A549 (cell line): ENCODE measurements at regions not wholly inside any gene's neighbourhood (a gene's known extent, or its start where the extent isn't known, plus 50 kb on each side); places are given as distances from the start of the nearest gene placed in this dataset.
A peak's percentile ranks its signal among the peaks of the same experiment; 100 is the strongest.

ENCODE experiments used
- ATAC-seq, 2 experiments: fragments of 200-7000 bp in 1 of 2; fragments of >200 bp in 1 of 2; cut with Nextera tagmentation in 1 of 2; cut with Tn5 transposase in 1 of 2; 3 replicates each; pipeline versions ENCODE4 v1.8.0 to v1.9.1; 2018 to 2020; ENCODE audit warnings: mild to moderate bottlenecking in 1 of 2, moderate library complexity in 1 of 2
- CTCF ChIA-PET: fragments of 300-600 bp; sonication (Branson Sonifier 250); formaldehyde crosslinking; extraction: SDS; loops from one replicate; lab custom pipeline; 2021; ENCODE audit warnings: antibody characterized with exemption, inconsistent platforms; lab: Yijun Ruan, JAX
- POLR2A ChIA-PET: fragments of 350-600 bp; formaldehyde crosslinking; extraction: SDS; loops from one replicate; lab custom pipeline; 2021; ENCODE audit warnings: antibody characterized with exemption, inconsistent platforms; lab: Yijun Ruan, JAX
- DNase-seq, 2 experiments: peaks; one replicate each; pipeline versions ENCODE4 v3.0.0 to v3.0.0-alpha.2; 2011 to 2016; ENCODE audit warnings: low read depth in 1 of 2, low spot score in 1 of 2
- FAIRE-seq: peaks from 2 replicates; lab custom pipeline; 2011; peaks lifted over from hg19 to GRCh38; lab: Jason Lieb, UNC
- H3K27ac ChIP-seq, 2 experiments: fragments of >200 bp; sonication (Bioruptor Twin); formaldehyde crosslinking; 3 replicates each; pipeline ENCODE4 v1.5.1; 2016 to 2017
- H3K4me1 ChIP-seq: fragments of >200 bp; sonication (Bioruptor Twin); formaldehyde crosslinking; 3 replicates; pipeline ENCODE4 v1.6.1; 2016
- H3K4me2 ChIP-seq: fragments of >200 bp; sonication (Bioruptor Twin); formaldehyde crosslinking; 3 replicates; pipeline ENCODE4 v1.6.1; 2016
- H3K4me3 ChIP-seq: fragments of >200 bp; sonication (Bioruptor Twin); formaldehyde crosslinking; 3 replicates; pipeline ENCODE4 v1.5.1; 2016
- H3K9me3 ChIP-seq: fragments of >200 bp; sonication (Bioruptor Twin); formaldehyde crosslinking; 3 replicates; pipeline ENCODE4 v1.6.1; 2016
- CBX2 ChIP-seq: fragments of 200-600 bp; sonication (generic); IDR thresholded peaks from 2 replicates; pipeline ENCODE4 v1.6.1; 2016; ENCODE audit warnings: low read depth, mild to moderate bottlenecking, borderline replicate concordance
- CBX8 ChIP-seq: fragments of 200-600 bp; sonication (generic); IDR thresholded peaks from 2 replicates; pipeline ENCODE4 v1.6.1; 2016
- EHMT2 ChIP-seq: fragments of 200-600 bp; sonication (generic); IDR thresholded peaks from 2 replicates; pipeline ENCODE4 v1.6.1; 2016; ENCODE audit warnings: antibody characterized with exemption, low read depth, mild to moderate bottlenecking, moderate library complexity
- GATA3 ChIP-seq: IDR thresholded peaks from 2 replicates; pipeline ENCODE4 v1.6.1; 2012; ENCODE audit warnings: borderline replicate concordance
- HEYL ChIP-seq: fragments of 250-450 bp; sonication (Bioruptor Pico); IDR thresholded peaks from 2 replicates; pipeline ENCODE4 v1.8.0; 2021; ENCODE audit warnings: mild to moderate bottlenecking, moderate library complexity
- HOXB13 ChIP-seq: fragments of 250-450 bp; sonication (Bioruptor Pico); IDR thresholded peaks from 2 replicates; pipeline ENCODE4 v1.5.0; 2020; ENCODE audit warnings: low read depth, mild to moderate bottlenecking, moderate library complexity
- JUNB ChIP-seq: fragments of >200 bp; sonication (Bioruptor Twin); formaldehyde crosslinking; IDR thresholded peaks from 2 replicates; pipeline ENCODE4 v1.6.1; 2016
- KDM1A ChIP-seq: fragments of 200-600 bp; sonication (generic); IDR thresholded peaks from 2 replicates; pipeline ENCODE4 v1.6.1; 2016; ENCODE audit warnings: low read depth, mild to moderate bottlenecking
- KDM5A ChIP-seq: fragments of 200-600 bp; sonication (generic); IDR thresholded peaks from 2 replicates; pipeline ENCODE4 v1.6.1; 2016; ENCODE audit warnings: antibody characterized with exemption, mild to moderate bottlenecking
- MAFK ChIP-seq: fragments of 450-650 bp; IDR thresholded peaks from 2 replicates; pipeline ENCODE4 v1.6.1; 2014; ENCODE audit not compliant: partially characterized antibody
- MAX ChIP-seq: IDR thresholded peaks from 2 replicates; pipeline ENCODE4 v1.6.1; 2012
- NFE2L2 ChIP-seq: fragments of 150-350 bp; conservative IDR thresholded peaks from 2 replicates; pipeline ENCODE4 v1.6.1; 2014; ENCODE audit warnings: low read length
- RCOR1 ChIP-seq: fragments of 150-350 bp; IDR thresholded peaks from 2 replicates; pipeline ENCODE4 v1.6.1; 2014; ENCODE audit warnings: antibody characterized with exemption, low read length, low read depth
- RNF2 ChIP-seq: fragments of 200-600 bp; sonication (generic); IDR thresholded peaks from 2 replicates; pipeline ENCODE4 v1.6.1; 2016; ENCODE audit warnings: low read depth, mild to moderate bottlenecking, antibody characterized with exemption, moderate library complexity, borderline replicate concordance
- USF2 ChIP-seq: fragments of 450-650 bp; IDR thresholded peaks from 2 replicates; pipeline ENCODE4 v1.6.1; 2014; ENCODE audit warnings: antibody characterized with exemption
- ZSCAN20 ChIP-seq: fragments of 250-450 bp; sonication (Bioruptor Pico); IDR thresholded peaks from 2 replicates; pipeline ENCODE4 v1.8.0; 2022; ENCODE audit warnings: mild to moderate bottlenecking, moderate library complexity
- WGBS: methylation state at CpG from one replicate; pipeline ENCODE4 v1.1.6; 2017; ENCODE audit errors: missing lambda C conversion rate; 5-methylcytosine and 5-hydroxymethylcytosine counted together
- TF ChIP-seq, protein P1 (sequence below): fragments of >200 bp; sonication (Bioruptor Twin); formaldehyde crosslinking; IDR thresholded peaks from 3 replicates; pipeline ENCODE4 v1.5.1; 2016

DNA sequence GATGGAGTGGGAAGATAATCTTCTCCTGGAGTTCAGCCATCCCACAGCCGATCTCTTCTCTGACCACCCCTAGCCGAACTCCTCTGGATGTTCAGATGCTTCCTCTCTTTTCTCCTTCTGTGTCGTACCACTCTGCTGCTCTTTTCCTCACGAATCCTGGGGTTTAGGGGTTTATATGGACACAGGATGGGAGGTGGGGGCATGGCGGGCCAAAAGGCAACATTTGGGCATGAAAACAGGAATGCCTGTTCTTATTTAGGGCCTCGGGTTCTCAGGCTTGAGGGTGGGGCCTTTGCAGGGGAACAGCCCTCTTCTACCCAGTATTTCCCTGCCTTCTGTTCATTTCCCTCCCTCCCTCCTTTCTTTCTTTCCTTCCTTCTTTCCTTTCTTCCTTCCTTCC, 112.7 kb downstream of the SLC35B3 start:
- H3K4me2 ChIP-seq: no peak overlapping the region
- H3K27ac ChIP-seq: no peak overlapping the region
- DNase-seq: no peak
- ChIA-PET POLR2A (no interaction called here), CTCF (interaction anchor here (0.6 kb wide), 1 partner anchor 23 kb away, joined by 3 read pairs; no protein-coding TSS in a partner anchor)
- 20% methylated on average over 6 of the region's 6 CpGs for WGBS
- H3K4me3 ChIP-seq: no peak overlapping the region
- no peaks in the 10 kb centered on the region for H3K9me3 ChIP-seq
- FAIRE-seq: no peak
- no peaks in the 10 kb centered on the region for H3K4me1 ChIP-seq
- ATAC-seq: no peak
- TF ChIP-seq NFE2L2 (no peak), KDM1A (no peak)

- DNase-seq (no peak), ATAC-seq (no peak), FAIRE-seq (no peak)
- Histone ChIP-seq H3K27ac (no peak overlapping the region), H3K4me1 (no peaks in the 10 kb centered on the region), H3K4me3 (no peak overlapping the region), H3K9me3 (no peaks in the 10 kb centered on the region), H3K4me2 (no peak overlapping the region)
- CTCF ChIA-PET: no interaction called here
- TF ChIP-seq CBX2 (no peak), MAX (no peak), HEYL (no peak), NFE2L2 (no peak), GATA3 (no peak)
- TF ChIP-seq, protein P1, sequence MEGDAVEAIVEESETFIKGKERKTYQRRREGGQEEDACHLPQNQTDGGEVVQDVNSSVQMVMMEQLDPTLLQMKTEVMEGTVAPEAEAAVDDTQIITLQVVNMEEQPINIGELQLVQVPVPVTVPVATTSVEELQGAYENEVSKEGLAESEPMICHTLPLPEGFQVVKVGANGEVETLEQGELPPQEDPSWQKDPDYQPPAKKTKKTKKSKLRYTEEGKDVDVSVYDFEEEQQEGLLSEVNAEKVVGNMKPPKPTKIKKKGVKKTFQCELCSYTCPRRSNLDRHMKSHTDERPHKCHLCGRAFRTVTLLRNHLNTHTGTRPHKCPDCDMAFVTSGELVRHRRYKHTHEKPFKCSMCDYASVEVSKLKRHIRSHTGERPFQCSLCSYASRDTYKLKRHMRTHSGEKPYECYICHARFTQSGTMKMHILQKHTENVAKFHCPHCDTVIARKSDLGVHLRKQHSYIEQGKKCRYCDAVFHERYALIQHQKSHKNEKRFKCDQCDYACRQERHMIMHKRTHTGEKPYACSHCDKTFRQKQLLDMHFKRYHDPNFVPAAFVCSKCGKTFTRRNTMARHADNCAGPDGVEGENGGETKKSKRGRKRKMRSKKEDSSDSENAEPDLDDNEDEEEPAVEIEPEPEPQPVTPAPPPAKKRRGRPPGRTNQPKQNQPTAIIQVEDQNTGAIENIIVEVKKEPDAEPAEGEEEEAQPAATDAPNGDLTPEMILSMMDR: no peak
- POLR2A ChIA-PET: no interaction called here
- 0% methylated on average over 3 of the region's 3 CpGs for WGBS
These were observed 113.5 kb downstream of the SLC35B3 start for GRCh38 chr6:8321671-8322404.

DNA sequence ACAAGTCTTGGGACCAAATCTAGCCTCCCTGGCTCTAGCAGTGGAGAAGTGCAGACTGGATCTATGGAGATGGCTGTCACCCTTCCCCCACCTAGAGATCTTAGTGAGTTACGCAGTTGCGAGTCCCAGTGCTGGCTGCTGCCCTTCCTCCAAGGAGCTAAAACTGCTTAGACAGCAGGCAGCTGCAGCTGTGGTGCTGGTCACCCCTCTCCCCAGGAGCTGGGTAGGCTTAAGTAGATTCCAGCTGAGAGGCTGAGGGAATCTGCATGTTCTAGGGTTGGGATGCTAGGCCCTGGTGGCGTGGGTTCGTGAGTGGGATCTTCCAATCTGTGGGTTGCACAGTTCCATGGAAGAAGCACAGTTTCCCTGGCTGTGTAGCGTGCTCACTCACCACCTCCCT, 120.2 kb downstream of the SLC35B3 start:
- no peaks in the 10 kb centered on the region for H3K4me1 ChIP-seq
- no peak overlapping the region for H3K27ac ChIP-seq
- FAIRE-seq: no peak
- ChIA-PET CTCF (no interaction called here), POLR2A (no interaction called here)
- H3K4me2 ChIP-seq: no peak overlapping the region
- no peak for TF ChIP-seq ZSCAN20 (CRISPR knock-in tag)
- TF ChIP-seq EHMT2: no peak
- no peak for TF ChIP-seq RNF2
- TF ChIP-seq CBX8: no peak
- no peak for TF ChIP-seq USF2
- TF ChIP-seq HOXB13: no peak
- no peak for TF ChIP-seq KDM5A
- no peak for TF ChIP-seq NFE2L2
- TF ChIP-seq JUNB: no peak
- no peak for TF ChIP-seq KDM1A
- H3K9me3 ChIP-seq: no peaks in the 10 kb centered on the region
- H3K4me3 ChIP-seq: no peak overlapping the region
- 0% methylated on average over 1 of the region's 5 CpGs for WGBS
- no peak for ATAC-seq
- no peak for DNase-seq

DNA sequence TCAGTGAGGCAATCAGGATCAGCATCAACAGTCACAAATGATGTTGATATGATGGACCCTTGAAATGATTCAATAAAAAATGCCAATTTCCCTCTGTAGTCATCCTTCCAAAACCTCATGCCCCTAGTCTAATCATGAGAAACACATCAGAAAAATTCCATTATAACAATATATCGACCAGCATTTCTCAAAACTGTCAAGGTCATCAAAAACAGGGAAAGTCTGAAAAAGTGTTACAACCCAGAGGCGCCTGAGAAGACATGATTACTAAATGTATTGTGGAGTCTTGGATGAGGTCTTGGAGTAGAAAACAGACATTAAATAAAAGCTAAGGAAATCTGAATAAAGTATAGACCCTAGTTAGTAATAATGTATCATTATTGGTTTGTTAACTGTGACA, 133.8 kb downstream of the SLC35B3 start:
- ATAC-seq: no peak
- TF ChIP-seq MAFK (peak; percentile 53), RCOR1 (no peak)
- TF ChIP-seq, all 56 proteins: peak for 1
- ChIA-PET POLR2A (no interaction called here), CTCF (no interaction called here)
- DNase-seq (no peak), FAIRE-seq (no peak)
- Histone ChIP-seq H3K27ac (no peak overlapping the region), H3K9me3 (no peaks in the 10 kb centered on the region), H3K4me1 (no peaks in the 10 kb centered on the region), H3K4me2 (no peak overlapping the region), H3K4me3 (no peak overlapping the region)
- WGBS: 16% methylated on average over 2 of the region's 2 CpGs
